ENCODE measurements at regions not wholly inside any gene's neighbourhood (a gene's known extent, or its start where the extent isn't known, plus 50 kb on each side); places are given as distances from the start of the nearest gene placed in this dataset.

DNA sequence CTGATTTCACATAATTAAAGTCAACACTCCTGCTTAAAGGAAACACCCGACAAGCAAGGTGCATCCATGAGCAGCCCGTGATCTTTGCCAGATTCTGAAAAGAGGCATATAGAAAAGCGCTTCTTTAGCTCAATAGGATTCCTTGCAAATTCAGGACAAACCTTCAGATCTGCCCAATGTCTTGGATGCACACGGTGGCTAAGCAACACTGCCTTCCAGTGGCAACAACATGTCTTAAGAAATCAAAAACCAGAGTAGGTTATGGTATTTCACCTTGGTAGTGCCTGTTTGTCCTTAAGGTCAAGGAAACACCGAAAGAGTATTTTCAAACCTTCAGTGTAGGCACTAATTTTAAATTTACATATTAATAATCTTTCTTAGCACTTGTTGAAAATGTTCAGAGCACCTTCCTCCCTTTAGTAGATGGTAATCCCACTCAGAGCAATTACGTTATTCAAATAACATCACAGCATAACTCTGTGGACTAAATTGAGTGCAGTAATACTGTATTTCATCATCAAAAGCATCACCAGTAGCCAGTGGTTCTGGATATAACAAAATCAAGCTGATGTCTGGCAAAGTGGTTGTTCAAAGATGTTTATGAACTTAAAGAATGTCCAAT is 58.0 kb upstream of the CDKN3 start:
- TF ChIP-seq, protein P1, sequence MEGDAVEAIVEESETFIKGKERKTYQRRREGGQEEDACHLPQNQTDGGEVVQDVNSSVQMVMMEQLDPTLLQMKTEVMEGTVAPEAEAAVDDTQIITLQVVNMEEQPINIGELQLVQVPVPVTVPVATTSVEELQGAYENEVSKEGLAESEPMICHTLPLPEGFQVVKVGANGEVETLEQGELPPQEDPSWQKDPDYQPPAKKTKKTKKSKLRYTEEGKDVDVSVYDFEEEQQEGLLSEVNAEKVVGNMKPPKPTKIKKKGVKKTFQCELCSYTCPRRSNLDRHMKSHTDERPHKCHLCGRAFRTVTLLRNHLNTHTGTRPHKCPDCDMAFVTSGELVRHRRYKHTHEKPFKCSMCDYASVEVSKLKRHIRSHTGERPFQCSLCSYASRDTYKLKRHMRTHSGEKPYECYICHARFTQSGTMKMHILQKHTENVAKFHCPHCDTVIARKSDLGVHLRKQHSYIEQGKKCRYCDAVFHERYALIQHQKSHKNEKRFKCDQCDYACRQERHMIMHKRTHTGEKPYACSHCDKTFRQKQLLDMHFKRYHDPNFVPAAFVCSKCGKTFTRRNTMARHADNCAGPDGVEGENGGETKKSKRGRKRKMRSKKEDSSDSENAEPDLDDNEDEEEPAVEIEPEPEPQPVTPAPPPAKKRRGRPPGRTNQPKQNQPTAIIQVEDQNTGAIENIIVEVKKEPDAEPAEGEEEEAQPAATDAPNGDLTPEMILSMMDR (IDR thresholded peaks at IDR 0.05), result no peak
- H3K4me1 ChIP-seq (ENCODE audit: control insufficient read depth in 1 of 2, insufficient read depth in 1 of 2, low read depth in 1 of 2, low read length in 1 of 2), result no peaks in the 10 kb centered on the region
- no peaks in the 10 kb centered on the region for H3K36me3 ChIP-seq
- H3K4me3 ChIP-seq (ENCODE audit: low read depth in 1 of 2, low read length in 1 of 2), result no peak overlapping the region
- H3K9me3 ChIP-seq, result no peaks in the 10 kb centered on the region
- peaks cover 46% of the 10 kb centered on the region for H3K27me3 ChIP-seq
- no peak overlapping the region for H3K27ac ChIP-seq

DNA sequence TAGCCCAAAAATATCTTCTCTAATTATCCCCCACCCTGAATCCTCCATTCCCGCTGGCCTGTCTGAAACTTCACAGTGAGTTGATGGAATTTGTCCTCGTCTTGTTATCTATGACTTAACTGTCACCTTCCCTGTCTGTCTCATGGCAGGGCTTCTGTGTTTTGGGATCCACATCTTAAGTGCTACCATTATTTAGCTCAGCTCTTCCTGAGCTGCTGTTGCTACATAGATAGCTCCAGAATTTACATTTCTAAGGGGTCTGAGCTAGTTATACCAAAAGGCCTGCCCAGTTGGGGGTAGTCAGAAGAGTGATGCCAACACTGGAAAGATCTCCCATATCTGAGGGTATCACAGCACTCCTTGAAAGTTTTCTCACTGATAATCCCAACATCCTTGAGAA is 57.0 kb upstream of the CDKN3 start:
- Histone ChIP-seq H3K27ac (no peak overlapping the region), H3K36me3 (no peaks in the 10 kb centered on the region), H3K27me3 (peaks cover 40% of the 10 kb centered on the region), H3K4me1 (ENCODE audit: control insufficient read depth in 1 of 2, insufficient read depth in 1 of 2, low read depth in 1 of 2, low read length in 1 of 2) (no peaks in the 10 kb centered on the region), H3K9me3 (no peaks in the 10 kb centered on the region), H3K4me3 (ENCODE audit: low read depth in 1 of 2, low read length in 1 of 2) (no peak overlapping the region)
- TF ChIP-seq, protein P1 (IDR thresholded peaks at IDR 0.05), result no peak

DNA sequence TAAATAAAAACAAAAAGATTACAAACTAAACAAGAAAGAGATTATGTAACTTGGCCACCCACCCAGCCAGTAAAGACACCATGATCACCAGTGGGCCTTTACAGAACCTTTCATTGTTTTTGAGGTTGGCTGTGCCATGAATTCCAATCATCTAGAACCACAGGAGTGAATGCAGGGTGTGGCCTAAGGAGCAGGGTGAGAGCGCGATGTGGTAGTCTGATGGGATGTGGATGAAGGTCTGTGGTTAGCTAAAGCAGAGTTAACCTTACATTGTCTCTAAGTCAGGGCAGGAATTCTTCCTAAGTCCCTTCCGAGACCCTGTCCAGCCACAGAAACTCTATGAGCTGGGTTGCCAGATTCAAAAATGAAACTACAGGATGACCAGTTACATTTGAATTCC is 54.0 kb upstream of the CDKN3 start:
- Histone ChIP-seq H3K36me3 (no peaks in the 10 kb centered on the region), H3K27me3 (peaks cover 14% of the 10 kb centered on the region), H3K4me1 (ENCODE audit: control insufficient read depth in 1 of 2, insufficient read depth in 1 of 2, low read depth in 1 of 2, low read length in 1 of 2) (no peaks in the 10 kb centered on the region), H3K4me3 (ENCODE audit: low read depth in 1 of 2, low read length in 1 of 2) (no peak overlapping the region), H3K27ac (no peak overlapping the region), H3K9me3 (no peaks in the 10 kb centered on the region)
- TF ChIP-seq, protein P1 (IDR thresholded peaks at IDR 0.05), result no peak

DNA sequence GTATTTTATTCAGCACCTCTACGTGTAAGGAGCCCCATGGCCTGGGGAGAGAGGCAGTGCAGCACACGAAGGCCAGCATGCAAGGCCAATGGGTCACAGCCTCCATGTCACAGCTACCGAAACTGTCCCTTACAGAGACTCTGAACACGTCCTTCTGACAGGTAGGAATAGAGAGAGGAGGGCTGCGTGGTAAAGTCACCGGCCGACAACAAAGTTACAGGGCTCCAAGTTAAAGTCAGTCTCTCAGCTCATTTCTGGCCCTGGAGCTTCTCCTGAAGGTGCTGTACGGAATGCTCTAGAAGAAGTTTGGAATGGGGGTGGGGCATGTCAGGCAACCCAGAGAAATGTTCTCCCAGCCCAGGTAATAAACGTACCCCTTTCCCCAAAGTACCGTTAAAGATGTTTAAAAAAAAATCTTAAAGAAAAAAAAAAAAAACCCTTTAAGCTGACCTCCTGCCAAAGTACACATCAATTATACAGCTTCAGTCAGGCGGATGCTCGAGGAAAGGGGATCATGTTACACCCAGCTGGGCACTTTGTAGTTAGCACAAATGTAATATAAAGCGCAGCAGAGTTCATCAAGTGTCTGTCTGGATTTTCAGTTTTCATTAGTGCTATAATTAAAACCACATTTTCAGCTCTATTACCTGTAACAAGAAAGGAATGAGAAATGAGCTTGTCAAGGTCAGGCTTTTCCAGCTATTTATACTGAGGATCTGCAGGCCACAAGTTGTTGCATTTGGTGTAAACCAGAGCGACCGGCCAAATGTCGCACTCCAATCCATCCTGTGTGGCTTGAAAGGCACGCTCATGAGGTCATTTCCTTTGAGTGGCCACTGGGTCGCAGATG is 53.3 kb upstream of the CDKN3 start:
- Histone ChIP-seq H3K36me3 (no peaks in the 10 kb centered on the region), H3K9me3 (no peaks in the 10 kb centered on the region), H3K4me3 (ENCODE audit: low read depth in 1 of 2, low read length in 1 of 2) (no peak overlapping the region), H3K27me3 (peaks cover 7% of the 10 kb centered on the region), H3K27ac (no peak overlapping the region), H3K4me1 (ENCODE audit: control insufficient read depth in 1 of 2, insufficient read depth in 1 of 2, low read depth in 1 of 2, low read length in 1 of 2) (no peaks in the 10 kb centered on the region)
- TF ChIP-seq, protein P1 (IDR thresholded peaks at IDR 0.05), result no peak

DNA sequence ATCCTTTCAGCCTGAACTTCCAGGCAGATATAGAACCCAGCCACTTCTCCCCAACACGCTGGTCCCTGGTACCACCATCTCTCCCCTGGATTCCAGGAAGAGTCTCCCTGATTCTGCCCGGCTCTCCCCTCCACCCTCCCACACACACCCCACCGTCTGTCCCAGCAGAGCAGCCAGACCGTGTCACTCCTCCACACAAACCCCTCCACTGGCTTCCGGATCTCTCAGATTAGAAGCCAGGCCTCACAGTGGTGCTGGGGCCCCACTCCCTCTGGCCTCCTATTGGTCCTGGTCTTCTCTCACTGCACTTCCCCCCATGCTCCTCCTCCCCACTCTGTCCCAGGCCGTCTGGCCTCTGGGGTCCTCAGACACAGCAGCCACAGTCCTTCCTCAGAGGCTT is 52.4 kb upstream of the CDKN3 start:
- Histone ChIP-seq H3K36me3 (no peaks in the 10 kb centered on the region), H3K9me3 (no peaks in the 10 kb centered on the region), H3K27ac (no peak overlapping the region), H3K4me3 (ENCODE audit: low read depth in 1 of 2, low read length in 1 of 2) (no peak overlapping the region), H3K4me1 (ENCODE audit: control insufficient read depth in 1 of 2, insufficient read depth in 1 of 2, low read depth in 1 of 2, low read length in 1 of 2) (no peaks in the 10 kb centered on the region), H3K27me3 (no peaks in the 10 kb centered on the region)
- TF ChIP-seq, protein P1 (IDR thresholded peaks at IDR 0.05), result no peak
